ENCODE measurements at regions not wholly inside any gene's neighbourhood (a gene's known extent, or its start where the extent isn't known, plus 50 kb on each side); places are given as distances from the start of the nearest gene placed in this dataset.

- no peaks in the 10 kb centered on the region for H3K9me3 ChIP-seq (ENCODE audit: low read depth)
- H2AFZ ChIP-seq, result no peak overlapping the region
- no peaks in the 10 kb centered on the region for H4K20me1 ChIP-seq (ENCODE audit: insufficient read depth, poor library complexity, severe bottlenecking)
- no peak overlapping the region for H3K4me3 ChIP-seq
- no peak for DNase-seq (ENCODE audit: low spot score)
- no peaks in the 10 kb centered on the region for H3K27me3 ChIP-seq
- no peaks in the 10 kb centered on the region for H3K36me3 ChIP-seq (replicated peaks; ENCODE audit: insufficient read depth, low read depth)
- H3K27ac ChIP-seq, result no peak overlapping the region
- TF ChIP-seq CTCF (IDR thresholded peaks at IDR 0.05; ENCODE audit: poor library complexity) (no peak), EZH2phosphoT487 (IDR thresholded peaks at IDR 0.05; ENCODE audit: low read depth, severe bottlenecking, unreplicated experiment) (no peak), EZH2 (IDR thresholded peaks at IDR 0.05; ENCODE audit: borderline replicate concordance) (no peak)
- 95% methylated on average over 7 of the region's 7 CpGs for WGBS (ENCODE audit: low lambda C conversion rate, missing lambda C conversion rate)
- no peaks in the 10 kb centered on the region for H3K79me2 ChIP-seq
- H3K4me2 ChIP-seq, result no peak overlapping the region
- no peaks in the 10 kb centered on the region for H3K9me2 ChIP-seq (replicated peaks; ENCODE audit: insufficient read depth)
- peaks cover 21% of the 10 kb centered on the region for H3K4me1 ChIP-seq (ENCODE audit: insufficient read depth)
These were observed 128.7 kb downstream of the LY86 start for GRCh38 chr6:6716998-6717763.

DNA sequence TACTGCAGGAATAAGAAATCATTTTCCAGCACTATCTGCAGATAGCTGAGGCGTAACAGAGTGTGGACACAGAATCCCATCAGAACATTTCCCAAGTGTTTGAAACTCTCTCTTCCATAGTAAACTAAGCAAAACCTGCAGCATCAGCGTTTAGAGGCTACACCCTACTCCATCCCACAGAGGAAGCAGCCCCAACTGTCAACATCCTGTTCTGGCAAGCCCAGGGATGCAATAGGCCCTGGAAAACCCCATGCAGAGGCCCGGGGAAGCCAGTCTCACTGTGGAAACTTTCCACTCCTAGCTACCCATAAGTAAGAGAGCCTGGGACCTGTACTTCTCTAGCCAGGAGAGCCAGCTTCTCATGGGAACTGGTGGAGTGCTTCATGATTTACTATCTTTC, 129.4 kb downstream of the LY86 start:
- no peak for TF ChIP-seq EZH2 (IDR thresholded peaks at IDR 0.05; ENCODE audit: borderline replicate concordance)
- TF ChIP-seq EZH2phosphoT487 (IDR thresholded peaks at IDR 0.05; ENCODE audit: low read depth, severe bottlenecking, unreplicated experiment), result no peak
- TF ChIP-seq CTCF (IDR thresholded peaks at IDR 0.05; ENCODE audit: poor library complexity), result no peak
- Histone ChIP-seq H3K4me3 (no peak overlapping the region), H2AFZ (no peak overlapping the region), H3K9me2 (replicated peaks; ENCODE audit: insufficient read depth) (no peaks in the 10 kb centered on the region), H3K36me3 (replicated peaks; ENCODE audit: insufficient read depth, low read depth) (no peaks in the 10 kb centered on the region), H3K4me1 (ENCODE audit: insufficient read depth) (peaks cover 19% of the 10 kb centered on the region), H3K9me3 (ENCODE audit: low read depth) (no peaks in the 10 kb centered on the region), H3K27me3 (no peaks in the 10 kb centered on the region), H3K79me2 (no peaks in the 10 kb centered on the region), H3K4me2 (no peak overlapping the region), H3K27ac (no peak overlapping the region), H4K20me1 (ENCODE audit: insufficient read depth, poor library complexity, severe bottlenecking) (no peaks in the 10 kb centered on the region)
- 70% methylated on average over 3 of the region's 3 CpGs for WGBS (ENCODE audit: low lambda C conversion rate, missing lambda C conversion rate)
- DNase-seq (ENCODE audit: low spot score), result peak; percentile 56

DNA sequence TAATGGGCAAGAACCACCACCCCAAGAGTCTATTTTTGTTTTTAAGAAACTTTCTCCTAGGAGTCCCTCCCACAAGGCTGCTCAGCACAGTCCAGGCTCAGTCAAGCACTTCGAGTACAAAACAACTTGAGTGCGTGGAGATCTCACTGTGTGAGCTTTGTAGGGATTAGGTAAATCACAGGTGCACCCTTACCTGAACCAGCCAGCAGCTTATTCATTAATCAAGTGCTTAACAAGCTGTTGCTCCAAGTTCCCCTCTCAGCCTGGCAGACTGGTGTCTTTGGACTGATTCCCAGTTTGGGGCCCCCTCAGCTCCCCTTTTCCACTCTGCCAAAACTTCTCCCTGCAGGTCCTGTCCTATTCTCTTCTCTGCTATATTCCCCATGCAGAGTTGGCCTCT, 133.1 kb downstream of the LY86 start:
- no peaks in the 10 kb centered on the region for H4K20me1 ChIP-seq (ENCODE audit: insufficient read depth, poor library complexity, severe bottlenecking)
- H3K27me3 ChIP-seq, result no peaks in the 10 kb centered on the region
- WGBS (ENCODE audit: low lambda C conversion rate, missing lambda C conversion rate), result 40% methylated on average over 2 of the region's 2 CpGs
- no peak overlapping the region for H3K4me3 ChIP-seq
- peaks cover 37% of the 10 kb centered on the region for H3K4me1 ChIP-seq (ENCODE audit: insufficient read depth)
- H3K27ac ChIP-seq, result peak overlapping the region; percentile 40
- H3K9me3 ChIP-seq (ENCODE audit: low read depth), result no peaks in the 10 kb centered on the region
- H3K4me2 ChIP-seq, result peak overlapping the region; percentile 35
- no peak for DNase-seq (ENCODE audit: low spot score)
- H3K79me2 ChIP-seq, result no peaks in the 10 kb centered on the region
- H3K9me2 ChIP-seq (replicated peaks; ENCODE audit: insufficient read depth), result no peaks in the 10 kb centered on the region
- H3K36me3 ChIP-seq (replicated peaks; ENCODE audit: insufficient read depth, low read depth), result no peaks in the 10 kb centered on the region
- TF ChIP-seq EZH2phosphoT487 (IDR thresholded peaks at IDR 0.05; ENCODE audit: low read depth, severe bottlenecking, unreplicated experiment) (no peak), EZH2 (IDR thresholded peaks at IDR 0.05; ENCODE audit: borderline replicate concordance) (no peak), CTCF (IDR thresholded peaks at IDR 0.05; ENCODE audit: poor library complexity) (no peak)
- H2AFZ ChIP-seq, result no peak overlapping the region
